OCI-LY3 (cell line): ENCODE measurements at regions not wholly inside any gene's neighbourhood (a gene's known extent, or its start where the extent isn't known, plus 50 kb on each side); places are given as distances from the start of the nearest gene placed in this dataset.

ENCODE experiments used
- EZH2phosphoT487 ChIP-seq: fragments of 200-600 bp; shearing (Covaris generic); IDR thresholded peaks from 2 replicates; pipeline ENCODE4 v1.6.1; 2018; ENCODE audit warnings: antibody characterized with exemption, mixed run types, low read depth
- TF ChIP-seq, protein P1 (sequence below): fragments of 200-600, 300-600 bp; sonication (generic); IDR thresholded peaks from 2 replicates; pipeline ENCODE4 v1.5.1; 2014; ENCODE audit warnings: antibody characterized with exemption, low read length, low read depth

DNA sequence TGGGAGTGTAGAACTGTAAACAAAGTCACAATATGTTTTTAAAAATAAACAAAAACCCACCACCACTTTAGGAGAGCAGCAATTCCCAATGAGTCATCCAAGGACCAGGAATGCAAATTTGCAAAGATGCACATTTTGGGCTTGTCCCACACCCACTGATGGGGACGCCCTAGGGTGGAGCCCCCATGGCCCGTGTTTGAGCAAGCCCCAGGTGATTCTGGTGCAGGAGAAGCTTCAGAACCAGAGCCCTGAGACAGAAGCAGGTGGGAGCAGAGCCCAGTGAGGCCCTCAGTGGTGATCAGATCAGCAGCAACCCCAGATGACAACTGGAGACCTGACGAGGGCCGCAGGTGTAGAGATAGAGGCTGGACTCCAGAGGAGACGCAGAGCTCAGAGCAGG, 55.1 kb upstream of the PFKP start:
- TF ChIP-seq, protein P1, sequence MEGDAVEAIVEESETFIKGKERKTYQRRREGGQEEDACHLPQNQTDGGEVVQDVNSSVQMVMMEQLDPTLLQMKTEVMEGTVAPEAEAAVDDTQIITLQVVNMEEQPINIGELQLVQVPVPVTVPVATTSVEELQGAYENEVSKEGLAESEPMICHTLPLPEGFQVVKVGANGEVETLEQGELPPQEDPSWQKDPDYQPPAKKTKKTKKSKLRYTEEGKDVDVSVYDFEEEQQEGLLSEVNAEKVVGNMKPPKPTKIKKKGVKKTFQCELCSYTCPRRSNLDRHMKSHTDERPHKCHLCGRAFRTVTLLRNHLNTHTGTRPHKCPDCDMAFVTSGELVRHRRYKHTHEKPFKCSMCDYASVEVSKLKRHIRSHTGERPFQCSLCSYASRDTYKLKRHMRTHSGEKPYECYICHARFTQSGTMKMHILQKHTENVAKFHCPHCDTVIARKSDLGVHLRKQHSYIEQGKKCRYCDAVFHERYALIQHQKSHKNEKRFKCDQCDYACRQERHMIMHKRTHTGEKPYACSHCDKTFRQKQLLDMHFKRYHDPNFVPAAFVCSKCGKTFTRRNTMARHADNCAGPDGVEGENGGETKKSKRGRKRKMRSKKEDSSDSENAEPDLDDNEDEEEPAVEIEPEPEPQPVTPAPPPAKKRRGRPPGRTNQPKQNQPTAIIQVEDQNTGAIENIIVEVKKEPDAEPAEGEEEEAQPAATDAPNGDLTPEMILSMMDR, result no peak
- no peak for TF ChIP-seq EZH2phosphoT487
